ENCODE measurements at regions not wholly inside any gene's neighbourhood (a gene's known extent, or its start where the extent isn't known, plus 50 kb on each side); places are given as distances from the start of the nearest gene placed in this dataset.

GRCh38 chr15:94052711-94053110 is 178.7 kb upstream of the MCTP2 start:
- DNase-seq = no peak

- DNase-seq = no peak
Measured at GRCh38 chr15:94047566-94047965, 183.8 kb upstream of the MCTP2 start.

- no peak for DNase-seq
Measured at GRCh38 chr15:94042180-94042928, 189.0 kb upstream of the MCTP2 start.

- DNase-seq = no peak
Measured at GRCh38 chr15:94041746-94042145, 189.6 kb upstream of the MCTP2 start.

DNA sequence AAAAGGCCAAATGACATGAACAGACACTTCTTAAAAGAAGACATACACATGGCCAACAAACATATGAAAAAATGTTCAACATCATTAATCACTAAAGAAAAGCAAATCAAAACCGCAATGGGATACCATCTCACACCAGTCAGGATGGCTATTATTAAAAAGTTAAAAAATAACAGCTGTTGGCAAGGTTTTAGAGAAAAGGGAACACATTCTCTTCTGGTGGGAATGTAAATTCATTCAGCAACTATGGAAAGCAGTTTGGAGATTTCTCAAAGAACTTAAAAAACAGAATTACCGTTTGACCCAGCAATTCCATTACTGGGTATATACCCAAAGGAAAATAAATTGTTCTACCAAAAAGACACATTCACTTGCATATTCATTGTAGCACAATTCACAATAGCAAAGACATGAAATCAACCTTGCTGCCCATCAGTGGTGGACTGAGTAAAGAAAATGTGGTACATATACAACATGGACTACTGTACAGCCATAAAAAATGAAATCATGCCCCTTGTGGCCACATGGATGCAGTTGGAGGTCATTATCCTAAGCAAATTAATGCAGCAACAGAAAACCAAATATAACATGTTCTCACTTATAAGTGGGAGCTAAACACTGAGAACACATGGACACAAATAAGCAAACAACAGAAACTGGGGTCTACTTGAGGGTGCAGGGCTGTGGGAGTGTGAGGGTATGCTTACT is 190.7 kb upstream of the MCTP2 start:
- DNase-seq = no peak

DNA sequence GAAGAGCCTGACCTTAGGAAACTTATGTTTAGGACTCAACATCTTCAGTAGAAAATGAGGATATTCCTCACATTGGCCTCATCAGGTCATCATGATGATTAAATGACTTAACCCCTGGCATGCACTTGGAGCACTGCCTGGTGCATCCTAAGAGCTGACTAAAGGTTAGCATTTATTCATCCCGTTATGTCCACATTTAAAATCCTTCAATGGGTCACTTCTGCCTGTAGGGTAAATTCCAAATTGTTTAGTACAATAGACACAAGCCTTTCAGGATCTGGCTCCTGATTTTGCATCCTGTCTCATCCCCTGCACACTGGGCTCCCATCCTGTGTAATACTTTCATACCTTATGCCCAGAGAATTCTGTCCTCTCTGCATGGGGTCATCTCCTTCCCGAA is 195.2 kb upstream of the MCTP2 start:
- DNase-seq = no peak

DNA sequence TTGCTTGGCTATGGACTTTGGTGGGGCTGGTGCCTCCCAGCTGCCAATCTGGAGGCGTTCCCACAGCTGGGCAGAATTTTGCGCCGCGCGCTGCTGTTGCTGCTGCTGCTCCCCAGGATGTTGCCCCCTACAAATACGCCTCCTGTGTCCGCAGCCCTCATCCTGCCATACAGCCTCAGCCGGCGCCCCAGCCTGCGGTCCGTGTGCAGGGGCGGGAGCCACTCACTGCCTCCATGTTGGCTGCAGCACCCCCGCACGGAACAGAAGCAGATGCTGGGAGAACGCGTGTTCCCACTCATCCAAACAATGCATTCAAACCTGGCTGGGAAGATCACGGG is 197.7 kb upstream of the MCTP2 start:
- DNase-seq = no peak

DNA sequence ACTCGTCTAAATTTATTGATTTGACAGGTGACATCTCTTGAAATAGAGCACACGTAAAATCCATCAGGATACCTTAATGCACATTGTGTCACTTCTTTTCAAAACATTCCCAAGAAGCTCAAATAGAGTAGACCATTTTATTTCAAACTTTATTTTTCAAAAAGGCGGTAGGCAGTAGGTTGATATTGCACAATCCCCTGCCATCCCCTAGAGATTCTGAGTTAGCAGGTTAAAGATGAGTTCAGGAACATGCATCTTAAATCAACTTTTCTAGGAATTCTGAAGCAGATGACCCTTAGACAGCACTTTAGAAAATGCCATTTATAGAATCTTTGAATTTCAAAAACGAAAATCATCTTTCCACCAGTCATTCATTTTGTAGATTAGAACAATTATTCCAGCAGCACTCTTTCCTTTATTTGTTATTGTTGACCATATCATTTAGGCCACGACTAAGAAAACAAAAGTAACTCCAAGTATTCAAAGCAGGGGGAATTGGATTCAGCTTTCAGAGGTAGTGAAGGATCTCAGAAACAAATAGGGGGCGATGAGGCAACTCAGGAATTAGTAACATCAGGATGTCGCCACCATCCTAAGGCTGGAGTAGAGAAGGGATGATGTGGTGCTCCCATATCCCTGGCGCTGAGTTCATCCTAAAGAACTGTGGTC is 198.2 kb upstream of the MCTP2 start:
- DNase-seq = no peak

DNA sequence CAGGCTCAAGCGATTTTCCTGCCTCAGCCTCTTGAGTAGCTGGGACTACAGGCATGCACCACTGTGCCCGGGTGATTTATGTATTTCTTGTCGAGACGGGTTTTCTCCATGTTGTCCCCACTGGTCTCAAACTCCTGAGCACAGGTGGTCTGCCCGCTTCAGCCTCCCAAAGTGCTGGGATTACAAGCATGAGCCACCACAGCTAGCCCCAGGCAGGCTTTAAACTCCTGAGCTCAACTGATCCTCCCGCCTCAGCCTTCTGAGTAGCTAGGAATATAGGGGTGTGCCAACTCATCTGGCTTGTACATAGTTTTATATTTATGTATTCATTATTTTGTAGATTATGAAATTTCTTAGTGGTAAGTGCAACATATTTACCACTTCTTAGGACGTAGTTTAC is 198.8 kb upstream of the MCTP2 start:
- DNase-seq = no peak

- no peak for DNase-seq
Measured at GRCh38 chr15:94031072-94031471, 200.3 kb upstream of the MCTP2 start.

- DNase-seq = no peak
Measured at GRCh38 chr15:94029495-94029894, 201.9 kb upstream of the MCTP2 start.

DNA sequence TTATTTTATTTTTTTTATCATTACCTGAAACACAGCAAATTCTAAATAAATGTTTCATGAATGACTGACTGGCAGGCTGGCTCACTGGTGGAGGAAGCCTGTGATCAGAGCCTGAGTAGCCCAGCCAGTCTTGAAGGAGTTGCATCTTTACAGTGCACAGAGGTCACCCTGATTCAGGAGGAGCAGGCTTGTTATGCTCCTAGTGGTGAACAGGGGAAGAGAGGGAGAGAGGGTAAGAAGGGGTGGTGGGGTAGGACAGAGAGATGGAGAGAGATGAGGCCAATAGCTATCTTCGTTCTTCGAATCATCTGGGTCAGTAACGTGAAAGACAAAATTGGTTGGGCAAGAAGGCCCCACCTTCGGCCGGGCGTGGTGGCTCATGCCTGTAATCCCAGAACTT is 202.6 kb upstream of the MCTP2 start:
- DNase-seq = no peak

- no peak for DNase-seq
Measured at GRCh38 chr15:94028121-94028520, 203.2 kb upstream of the MCTP2 start.

DNA sequence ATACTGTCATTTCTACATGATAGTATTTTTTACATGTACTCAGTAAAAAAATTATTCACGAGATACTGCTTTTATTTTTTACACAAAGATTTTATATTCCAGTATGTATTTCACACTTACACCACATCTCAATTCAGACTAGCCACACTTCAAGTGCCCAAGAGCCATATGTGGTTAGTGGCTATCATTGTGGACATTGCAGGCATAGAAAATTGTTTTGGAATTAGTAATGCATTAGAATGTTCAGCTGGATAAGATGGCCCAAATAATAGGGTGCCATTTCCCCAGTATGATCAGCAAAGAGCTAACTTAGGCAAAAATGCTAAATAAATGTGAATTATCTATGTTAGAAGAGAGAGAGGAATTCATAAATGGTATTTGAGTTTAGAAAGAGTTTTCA is 203.8 kb upstream of the MCTP2 start:
- no peak for DNase-seq

GRCh38 chr15:94026458-94027304 is 204.7 kb upstream of the MCTP2 start:
- no peak for DNase-seq

DNA sequence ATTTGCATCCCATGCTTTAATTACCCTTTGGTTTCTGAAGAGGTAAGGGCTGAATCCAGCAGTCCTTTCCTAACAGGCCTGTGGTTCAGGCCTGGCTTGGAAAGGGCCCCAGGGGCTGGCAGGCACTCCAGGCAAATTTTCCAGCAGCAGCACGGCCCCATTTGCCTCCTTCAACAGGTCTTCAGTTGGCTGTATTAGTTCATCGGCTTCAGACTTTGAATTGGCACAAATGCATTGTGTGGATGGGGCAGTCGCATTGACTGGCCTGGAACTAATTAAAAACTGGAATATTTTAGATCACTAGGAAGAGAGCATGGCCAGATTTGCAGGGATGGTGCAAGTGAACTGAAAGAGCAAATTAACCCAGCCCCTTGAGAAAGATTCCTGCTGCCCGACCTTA is 207.8 kb upstream of the MCTP2 start:
- no peak for DNase-seq

DNA sequence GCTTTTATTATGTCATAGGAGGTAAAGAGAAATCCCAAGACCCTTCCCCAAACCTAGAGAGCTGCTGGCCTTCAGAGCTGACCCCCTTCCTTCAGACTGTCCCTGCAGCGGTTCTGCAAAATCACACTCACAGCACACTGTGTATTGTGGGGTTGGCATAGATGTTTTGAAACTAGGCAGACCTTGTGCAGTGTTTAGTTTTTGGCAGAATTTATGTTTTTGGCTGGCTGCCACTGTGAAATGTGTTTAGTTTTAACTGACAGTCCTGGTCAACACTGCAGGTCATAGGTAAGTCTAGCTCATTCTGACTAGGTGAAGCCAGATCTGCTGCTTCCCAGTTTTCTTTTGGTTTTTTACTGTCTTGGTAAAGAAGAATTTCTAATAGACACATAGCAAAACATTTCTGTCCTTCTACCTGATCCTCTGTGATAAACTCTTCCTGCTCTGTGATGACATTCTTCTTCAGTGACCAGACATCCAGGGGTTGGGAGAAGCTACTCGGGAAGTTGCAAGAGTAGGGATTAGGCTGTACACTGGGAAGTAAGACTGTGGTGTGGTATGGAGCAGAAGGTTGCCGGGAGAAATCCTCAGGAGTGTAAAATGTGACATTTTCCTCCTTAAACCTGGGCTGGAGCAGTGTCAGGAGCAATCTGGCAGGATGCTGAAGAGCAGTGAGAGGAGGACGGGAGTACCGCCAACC is 209.6 kb upstream of the MCTP2 start:
- DNase-seq = no peak

- no peak for DNase-seq
Measured at GRCh38 chr15:94019062-94019461, 212.3 kb upstream of the MCTP2 start.

DNA sequence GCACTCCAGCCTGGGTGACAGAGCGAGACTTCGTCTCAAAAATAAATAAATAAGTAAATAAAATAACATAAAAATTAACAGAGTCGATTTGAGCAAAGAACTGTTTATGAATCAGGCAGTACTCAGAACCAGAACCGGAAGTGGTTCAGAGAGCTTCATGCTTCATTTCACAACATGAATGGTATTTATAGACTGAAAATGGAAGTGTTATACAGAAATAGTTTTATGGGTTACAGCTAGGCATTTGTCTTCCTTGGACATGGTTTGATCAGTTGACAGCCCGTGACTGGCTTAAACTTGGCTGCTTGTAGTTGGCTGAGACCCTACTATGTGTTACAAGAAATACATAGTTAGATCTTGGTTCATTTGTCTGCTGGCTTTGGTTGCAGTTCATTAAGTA is 216.0 kb upstream of the MCTP2 start:
- DNase-seq = no peak

DNA sequence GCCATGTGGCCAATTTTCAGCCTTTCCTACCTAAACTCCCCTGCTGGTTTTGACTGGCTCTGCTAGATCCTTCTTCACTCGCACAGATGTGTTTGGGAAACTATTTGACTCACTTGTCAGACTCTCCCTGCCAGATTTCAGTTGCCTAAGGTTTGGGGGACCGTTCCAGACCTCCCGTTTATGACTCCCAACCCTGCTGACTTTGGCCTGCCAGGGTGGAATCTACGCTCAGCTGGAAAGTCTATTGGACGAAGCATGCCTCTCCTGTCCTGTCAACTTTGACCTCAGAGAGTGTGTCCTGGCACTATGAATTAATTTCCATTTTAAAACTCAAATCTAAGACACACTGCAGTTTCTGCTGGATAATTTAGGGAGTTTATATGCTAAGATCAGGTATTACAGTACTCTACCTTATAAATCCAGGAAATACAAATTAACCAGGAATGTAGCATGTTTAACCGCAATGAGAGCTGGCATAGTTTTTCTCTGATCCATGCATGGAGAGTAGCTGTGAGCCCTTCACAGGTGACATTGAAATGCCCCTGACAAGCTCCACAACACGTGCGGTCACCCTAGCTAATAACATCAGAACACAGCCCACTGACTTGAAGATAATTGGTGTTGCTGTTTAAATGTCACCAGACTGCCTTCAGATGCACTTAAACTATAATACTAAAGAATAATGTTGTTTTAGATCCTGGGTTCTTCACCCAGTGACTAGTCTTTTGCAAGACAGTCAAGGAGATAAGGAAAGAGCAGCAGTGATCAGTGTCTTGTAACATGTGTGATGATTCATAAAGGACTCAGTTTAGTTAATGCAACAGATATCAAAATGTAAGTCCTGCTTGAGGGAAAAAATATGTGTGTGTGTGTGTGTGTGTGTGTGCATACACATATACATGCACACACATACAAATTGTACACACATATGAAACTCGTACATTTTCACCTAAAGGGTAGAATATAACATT is 223.0 kb upstream of the MCTP2 start:
- no peak for DNase-seq

- DNase-seq = no peak
Measured at GRCh38 chr15:94004697-94005096, 226.7 kb upstream of the MCTP2 start.

DNA sequence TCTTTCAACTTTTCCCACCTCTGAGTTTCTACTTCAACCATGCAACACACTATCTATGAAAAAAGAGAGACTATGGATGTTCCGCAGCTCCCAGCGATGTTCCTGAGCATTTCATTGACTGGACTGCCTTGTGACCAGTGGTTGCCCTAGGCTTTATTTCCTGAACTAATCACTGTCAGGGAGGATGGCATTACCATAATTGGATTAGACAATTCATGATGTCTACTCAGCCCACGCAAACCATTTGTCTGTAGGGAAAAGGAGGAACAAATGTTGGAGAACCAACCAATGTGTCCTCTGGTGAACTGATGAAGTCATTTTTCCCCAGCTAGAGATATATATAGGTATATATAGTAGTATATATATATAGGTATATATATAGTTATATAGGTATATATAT is 229.3 kb upstream of the MCTP2 start:
- DNase-seq = no peak
